ENCODE measurements at regions not wholly inside any gene's neighbourhood (a gene's known extent, or its start where the extent isn't known, plus 50 kb on each side); places are given as distances from the start of the nearest gene placed in this dataset.
"Not testable (repeated sequence)": the region's sequence is repeated elsewhere in the genome, so short reads cannot be mapped to it uniquely, and the experiment has no call there.

DNA sequence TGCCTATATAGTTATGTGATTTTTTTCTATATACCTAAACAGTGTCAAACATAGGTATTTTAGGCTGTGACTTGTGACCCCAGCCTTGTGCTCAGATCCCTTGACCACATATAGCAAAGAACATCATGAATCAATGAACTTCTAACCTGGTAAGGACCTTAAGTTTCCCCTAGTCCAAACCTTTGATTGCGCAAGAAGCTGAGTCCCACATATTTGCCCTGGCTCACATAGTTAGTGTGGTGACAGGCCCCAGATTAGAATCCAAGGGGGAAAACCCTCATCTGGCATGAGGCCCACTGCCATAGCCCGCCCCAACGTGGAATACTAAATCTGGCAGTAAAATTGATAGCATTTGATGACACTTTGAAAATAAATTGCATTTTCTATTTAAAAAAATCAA lies 171.8 kb downstream of the MZT1 start:
- no peak overlapping the region for H3K4me3 ChIP-seq
- H3K27me3 ChIP-seq = no peaks in the 10 kb centered on the region
- intact Hi-C loops (cut with DNase I) = no loop called here
- TF ChIP-seq, protein P1, sequence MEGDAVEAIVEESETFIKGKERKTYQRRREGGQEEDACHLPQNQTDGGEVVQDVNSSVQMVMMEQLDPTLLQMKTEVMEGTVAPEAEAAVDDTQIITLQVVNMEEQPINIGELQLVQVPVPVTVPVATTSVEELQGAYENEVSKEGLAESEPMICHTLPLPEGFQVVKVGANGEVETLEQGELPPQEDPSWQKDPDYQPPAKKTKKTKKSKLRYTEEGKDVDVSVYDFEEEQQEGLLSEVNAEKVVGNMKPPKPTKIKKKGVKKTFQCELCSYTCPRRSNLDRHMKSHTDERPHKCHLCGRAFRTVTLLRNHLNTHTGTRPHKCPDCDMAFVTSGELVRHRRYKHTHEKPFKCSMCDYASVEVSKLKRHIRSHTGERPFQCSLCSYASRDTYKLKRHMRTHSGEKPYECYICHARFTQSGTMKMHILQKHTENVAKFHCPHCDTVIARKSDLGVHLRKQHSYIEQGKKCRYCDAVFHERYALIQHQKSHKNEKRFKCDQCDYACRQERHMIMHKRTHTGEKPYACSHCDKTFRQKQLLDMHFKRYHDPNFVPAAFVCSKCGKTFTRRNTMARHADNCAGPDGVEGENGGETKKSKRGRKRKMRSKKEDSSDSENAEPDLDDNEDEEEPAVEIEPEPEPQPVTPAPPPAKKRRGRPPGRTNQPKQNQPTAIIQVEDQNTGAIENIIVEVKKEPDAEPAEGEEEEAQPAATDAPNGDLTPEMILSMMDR (IDR thresholded peaks at IDR 0.05) = no peak
- TF ChIP-seq POLR2A (IDR thresholded peaks at IDR 0.05) = no peak
- no peak overlapping the region for H3K27ac ChIP-seq
- no peaks in the 10 kb centered on the region for H3K4me1 ChIP-seq (replicated peaks in 1 of 2)
- no peaks in the 10 kb centered on the region for H3K9me3 ChIP-seq (replicated peaks in 1 of 3)
- H3K36me3 ChIP-seq (replicated peaks in 1 of 2) = no peaks in the 10 kb centered on the region
- DNase-seq = no peak
- 50 to 91% (median 86%) methylated on average over 3 of the region's 3 CpGs for WGBS, 4 donors

DNA sequence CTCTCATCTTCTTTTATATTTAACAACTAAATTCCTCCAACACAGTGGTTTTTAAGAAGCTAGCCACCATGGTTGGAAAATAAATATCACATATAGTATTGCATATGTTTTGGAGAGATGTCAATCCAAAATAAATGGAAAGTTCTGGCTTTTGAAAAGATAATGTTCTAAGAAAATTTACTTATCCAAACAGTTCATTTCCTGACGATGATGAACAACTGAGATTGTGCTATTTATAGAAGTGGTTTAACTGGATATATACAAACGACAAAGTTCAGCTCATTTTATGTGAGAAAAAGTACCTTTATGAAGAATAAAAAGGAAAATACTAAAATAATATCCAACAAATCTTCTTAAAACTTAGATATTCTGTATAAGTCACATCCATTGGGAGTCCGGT lies 174.7 kb downstream of the MZT1 start:
- Histone ChIP-seq H3K4me1 (replicated peaks in 1 of 2) (no peaks in the 10 kb centered on the region), H3K27me3 (no peaks in the 10 kb centered on the region), H3K27ac (no peak overlapping the region), H3K36me3 (replicated peaks in 1 of 2) (no peaks in the 10 kb centered on the region), H3K9me3 (replicated peaks in 1 of 3) (no peaks in the 10 kb centered on the region), H3K4me3 (no peak overlapping the region)
- intact Hi-C loops (cut with DNase I) = no loop called here
- WGBS, 4 donors = 50 to 64% (median 57%) methylated on average over 3 of the region's 3 CpGs
- TF ChIP-seq, protein P1 (IDR thresholded peaks at IDR 0.05) = no peak
- TF ChIP-seq POLR2A (IDR thresholded peaks at IDR 0.05) = no peak
- DNase-seq = no peak

DNA sequence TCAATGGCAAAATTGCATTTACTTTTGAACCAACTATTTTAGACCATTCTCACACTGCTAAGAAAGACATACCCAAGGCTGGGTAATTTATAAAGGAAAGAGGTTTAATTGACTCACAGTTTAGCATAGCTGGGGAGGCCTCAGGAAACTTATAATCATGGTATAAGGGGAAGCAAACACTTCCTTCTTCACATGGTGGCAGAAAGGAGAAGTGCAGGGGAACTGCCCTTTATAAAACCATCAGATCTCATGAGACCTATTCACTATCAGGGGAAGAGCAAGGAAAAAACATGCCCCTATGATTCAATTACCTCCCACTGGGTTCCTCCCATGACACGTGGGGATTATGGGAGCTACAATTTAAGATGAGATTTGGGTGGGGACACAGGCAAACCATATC lies 181.5 kb downstream of the MZT1 start:
- 74 to 95% (median 89%) methylated on average over 1 of the region's 1 CpG for WGBS, 4 donors
- H3K36me3 ChIP-seq (replicated peaks in 1 of 2); H3K27me3 ChIP-seq; intact Hi-C loops (cut with DNase I); DNase-seq; H3K27ac ChIP-seq; H3K4me1 ChIP-seq (replicated peaks in 1 of 2); H3K4me3 ChIP-seq; H3K9me3 ChIP-seq (replicated peaks in 1 of 3): not testable (repeated sequence)

DNA sequence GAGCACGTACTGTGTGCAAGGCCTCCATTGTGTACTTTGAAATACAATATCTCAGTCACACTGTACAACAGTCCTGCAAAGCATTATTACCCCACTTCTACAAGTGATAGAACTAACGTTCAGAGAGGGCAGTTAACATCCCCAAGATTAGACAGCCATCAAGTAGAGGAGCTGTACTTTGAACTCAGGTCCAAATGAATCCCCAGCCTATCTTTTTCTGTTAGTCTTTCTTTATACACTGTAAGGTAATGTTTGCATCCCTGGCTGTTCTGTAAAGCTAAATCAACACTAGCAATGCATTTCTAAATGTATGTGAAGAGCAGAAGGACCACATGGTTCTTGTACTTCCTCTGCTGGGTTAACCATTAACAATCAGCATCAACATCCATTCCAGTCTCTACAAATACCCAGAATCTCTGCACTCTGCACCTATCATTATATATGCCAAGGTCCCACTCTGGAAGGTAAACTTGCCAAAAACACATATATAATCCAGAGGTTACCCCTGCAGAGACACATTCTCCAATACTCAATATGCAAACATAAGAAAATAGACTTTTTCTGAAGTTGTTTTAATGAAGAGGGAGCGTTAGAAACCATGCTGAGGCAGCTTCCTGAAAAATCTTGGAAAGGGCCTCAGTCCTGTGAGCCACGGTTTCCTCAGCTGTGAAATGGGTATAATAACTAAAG lies 182.3 kb downstream of the MZT1 start:
- intact Hi-C loops (cut with DNase I) = no loop called here
- Histone ChIP-seq H3K4me1 (replicated peaks in 1 of 2) (no peaks in the 10 kb centered on the region), H3K36me3 (replicated peaks in 1 of 2) (no peaks in the 10 kb centered on the region), H3K4me3 (no peak overlapping the region), H3K27ac (no peak overlapping the region), H3K9me3 (replicated peaks in 1 of 3) (no peaks in the 10 kb centered on the region), H3K27me3 (no peaks in the 10 kb centered on the region)
- no peak for DNase-seq
- no peak for TF ChIP-seq POLR2A (IDR thresholded peaks at IDR 0.05)
- TF ChIP-seq, protein P1 (IDR thresholded peaks at IDR 0.05) = no peak
- WGBS, 4 donors = 80 to 93% (median 89%) methylated on average over 4 of the region's 4 CpGs

DNA sequence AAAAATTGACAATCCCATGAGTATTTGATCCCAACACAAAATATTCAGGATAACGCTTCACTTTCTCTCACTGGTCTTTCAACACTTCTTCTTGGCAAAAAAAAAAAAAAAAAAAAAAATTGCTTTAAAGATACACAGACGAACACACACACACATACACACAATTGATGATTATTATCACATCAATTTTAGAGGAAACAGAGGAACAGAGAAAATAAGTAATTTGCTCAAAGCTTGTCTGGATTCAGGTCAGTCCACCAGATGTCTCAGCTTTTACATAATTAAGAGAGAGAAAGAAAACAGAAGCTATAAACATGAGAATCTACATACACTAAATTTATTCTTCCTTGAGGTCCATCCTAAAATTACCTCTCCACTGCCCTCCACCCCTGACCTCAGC lies 183.4 kb downstream of the MZT1 start:
- DNase-seq = no peak
- H3K9me3 ChIP-seq (replicated peaks in 1 of 3) = no peaks in the 10 kb centered on the region
- H3K4me3 ChIP-seq = no peak overlapping the region
- H3K4me1 ChIP-seq (replicated peaks in 1 of 2) = no peaks in the 10 kb centered on the region
- 82 to 93% (median 90%) methylated on average over 2 of the region's 2 CpGs for WGBS, 4 donors
- TF ChIP-seq, protein P1 (IDR thresholded peaks at IDR 0.05) = no peak
- no peak for TF ChIP-seq POLR2A (IDR thresholded peaks at IDR 0.05)
- intact Hi-C loops (cut with DNase I) = no loop called here
- no peak overlapping the region for H3K27ac ChIP-seq
- H3K27me3 ChIP-seq = no peaks in the 10 kb centered on the region
- H3K36me3 ChIP-seq (replicated peaks in 1 of 2) = no peaks in the 10 kb centered on the region

All from adrenal gland (tissue), 9 donors.